Inflammatory macrophage treated with lipopolysaccharide for 1 hour (primary cell): ENCODE measurements at regions not wholly inside any gene's neighbourhood (a gene's known extent, or its start where the extent isn't known, plus 50 kb on each side); places are given as distances from the start of the nearest gene placed in this dataset.
"Not testable (repeated sequence)": the region's sequence is repeated elsewhere in the genome, so short reads cannot be mapped to it uniquely, and the experiment has no call there.

Source experiments
- DNase-seq, 2 donors: peaks; one replicate each; pipeline ENCODE4 v3.0.0-alpha.2; 2020 to 2022

DNA sequence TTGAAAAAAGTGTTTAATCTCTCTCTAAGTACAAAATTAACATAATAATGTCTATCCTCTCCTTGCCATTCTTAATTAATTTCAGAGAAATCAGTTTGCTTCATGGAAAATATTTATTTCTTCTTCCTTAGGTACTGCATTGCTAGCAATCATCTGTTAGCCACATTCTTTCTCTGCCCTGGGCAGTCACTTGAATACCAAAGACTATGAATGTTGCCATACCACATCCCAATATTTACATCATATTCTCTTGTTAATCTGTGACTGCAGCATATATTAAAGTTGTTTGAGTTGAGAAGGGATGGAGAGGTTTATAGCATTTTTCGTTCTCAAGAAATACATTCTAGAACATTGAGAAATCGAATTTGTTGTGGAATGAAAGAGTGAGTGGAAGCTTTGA, 672.8 kb downstream of the PCDH7 start:
- DNase-seq: no peak

DNA sequence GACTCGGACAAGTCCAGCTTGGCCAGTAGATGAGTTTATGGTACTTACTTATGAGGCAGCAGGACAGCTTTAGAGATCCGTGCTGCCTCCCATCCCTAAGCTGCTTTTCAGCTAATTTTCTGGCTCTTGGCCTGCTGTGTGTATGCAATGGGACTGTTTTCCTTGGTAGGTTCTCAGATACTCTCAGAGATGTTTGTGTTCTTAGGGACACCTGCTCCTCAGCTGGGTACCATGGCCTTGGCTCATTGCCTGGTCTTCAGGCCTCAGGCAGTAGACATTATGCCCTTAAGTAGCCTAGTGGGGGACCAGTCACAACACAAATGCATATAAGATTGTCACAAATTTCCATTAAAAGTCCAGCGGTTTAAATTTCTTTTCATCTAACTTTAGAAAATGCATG, 688.0 kb downstream of the PCDH7 start:
- no peak for DNase-seq

DNA sequence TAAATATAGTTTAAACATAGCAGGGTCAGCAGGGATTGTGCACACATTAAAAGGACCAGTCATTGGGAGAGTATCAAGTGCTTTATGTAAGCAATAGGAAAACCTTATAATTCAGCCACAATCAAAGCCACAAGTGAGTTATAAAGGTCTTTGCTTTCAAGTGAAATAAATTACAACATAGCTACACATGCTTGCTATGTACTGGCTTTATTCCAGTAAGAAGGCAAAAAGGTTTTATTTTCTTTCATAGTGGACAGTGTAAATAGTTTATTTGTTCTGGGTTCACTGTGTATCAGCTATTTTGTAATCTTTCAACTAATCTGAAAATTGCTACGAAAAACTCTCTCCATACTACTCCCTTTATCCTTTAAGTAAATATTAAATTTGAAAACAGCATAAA, 691.4 kb downstream of the PCDH7 start:
- DNase-seq: no peak

GRCh38 chr4:31415629-31416028, 695.5 kb downstream of the PCDH7 start:
- DNase-seq: no peak

GRCh38 chr4:31416498-31416897, 696.3 kb downstream of the PCDH7 start:
- DNase-seq: no peak

DNA sequence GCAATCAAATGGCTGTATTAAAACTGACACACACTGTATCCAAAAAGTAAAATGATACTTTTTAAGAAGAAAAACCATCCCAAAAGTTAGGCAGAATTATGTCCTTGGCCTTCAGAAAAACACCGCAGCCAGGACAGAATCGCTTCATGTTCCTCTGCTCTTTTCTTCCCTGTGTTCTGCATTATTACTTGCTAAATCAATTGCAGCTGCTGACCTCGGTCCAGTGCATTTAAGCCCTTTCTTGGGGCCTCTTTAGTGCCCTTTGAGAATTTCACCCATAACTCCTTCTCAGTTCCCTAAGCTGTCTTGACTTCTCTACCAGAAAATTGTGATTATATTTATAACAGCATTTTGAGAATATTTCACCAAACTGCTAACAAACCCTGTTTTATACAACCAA, 696.9 kb downstream of the PCDH7 start:
- no peak for DNase-seq

DNA sequence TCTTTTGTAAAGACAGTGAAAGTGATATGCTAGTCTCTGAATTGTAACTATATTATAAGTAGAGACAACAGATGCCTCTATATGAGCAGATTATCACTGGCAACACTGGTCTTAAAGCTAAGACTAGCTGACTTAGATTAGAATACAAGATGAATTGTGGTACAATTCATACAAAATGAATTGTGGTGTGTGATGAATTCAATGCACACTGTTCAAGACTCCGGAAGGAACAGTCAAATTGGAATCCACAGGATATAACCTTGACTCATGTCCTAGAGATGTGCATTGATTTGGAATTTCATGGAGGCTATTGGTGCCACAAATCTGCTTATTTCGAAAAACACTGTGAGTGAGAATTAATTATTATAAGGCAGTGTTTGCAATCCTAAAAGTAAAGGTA, 701.8 kb downstream of the PCDH7 start:
- no peak for DNase-seq

- no peak for DNase-seq
Observed at GRCh38 chr4:31427691-31428090, 707.5 kb downstream of the PCDH7 start.

DNA sequence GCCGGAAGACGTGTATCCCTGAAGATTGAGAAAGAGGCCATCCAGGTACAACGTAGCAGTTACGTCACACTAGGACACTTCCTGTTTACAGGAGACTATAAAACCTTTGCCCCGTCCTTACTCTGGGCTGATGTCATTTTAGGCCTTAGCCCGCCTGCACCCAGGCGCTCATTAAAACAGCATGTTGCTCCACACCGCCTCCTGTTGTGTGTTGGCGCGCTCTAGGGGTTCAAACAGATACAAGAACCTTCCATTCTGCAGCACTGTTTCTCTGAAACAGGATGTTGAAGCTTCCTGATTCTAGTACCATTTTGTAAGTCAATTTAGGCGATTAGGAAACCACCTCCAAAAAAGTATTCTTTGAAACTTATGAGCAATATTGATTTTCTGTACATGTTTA, 722.1 kb downstream of the PCDH7 start:
- no peak for DNase-seq

DNA sequence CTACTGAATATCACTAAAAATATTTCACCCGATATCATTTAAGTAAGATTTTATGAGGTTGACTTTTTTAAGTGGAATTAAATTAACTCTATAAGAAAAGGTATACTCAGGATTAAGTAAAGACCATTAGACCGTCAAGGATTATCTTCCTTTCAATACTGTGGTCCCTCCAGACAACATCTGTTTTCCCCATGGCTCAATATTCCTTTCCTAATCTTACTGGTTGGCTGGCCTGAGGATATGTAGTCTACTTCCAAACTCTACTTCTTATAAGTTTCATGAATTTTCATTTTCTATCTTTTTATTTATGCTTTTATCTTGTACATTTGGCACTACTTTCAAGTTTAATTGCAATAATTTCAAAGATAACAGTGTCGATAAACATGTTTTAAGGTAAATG, 725.4 kb downstream of the PCDH7 start:
- no peak for DNase-seq

- DNase-seq: no peak
Observed at GRCh38 chr4:31455612-31456011, 735.4 kb downstream of the PCDH7 start.

DNA sequence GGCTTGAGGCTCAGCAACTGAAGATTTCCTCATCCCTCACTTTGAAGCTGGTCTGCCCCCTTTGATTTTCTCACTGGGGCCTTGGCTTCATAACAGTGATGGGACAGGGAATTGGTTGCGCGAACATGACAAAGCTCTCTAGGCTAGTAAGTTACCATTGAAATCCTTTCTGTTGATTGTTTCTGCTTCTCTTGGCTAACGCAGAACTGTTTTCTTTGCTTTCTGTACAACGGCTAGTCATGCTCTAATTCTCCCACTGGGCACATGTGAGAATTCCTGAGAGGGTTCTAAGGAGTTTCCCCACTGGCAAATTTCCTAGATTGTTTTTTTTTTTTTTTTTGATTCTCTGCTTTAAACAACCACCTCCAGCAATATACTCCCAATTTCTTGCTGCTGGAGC, 738.6 kb downstream of the PCDH7 start:
- DNase-seq: no peak

- no peak for DNase-seq
Observed at GRCh38 chr4:31461421-31461820, 741.3 kb downstream of the PCDH7 start.

GRCh38 chr4:31467781-31468180, 747.6 kb downstream of the PCDH7 start:
- no peak for DNase-seq

GRCh38 chr4:31474221-31474620, 754.1 kb downstream of the PCDH7 start:
- no peak for DNase-seq

- DNase-seq: no peak
Observed at GRCh38 chr4:31482691-31483090, 762.5 kb downstream of the PCDH7 start.

GRCh38 chr4:31499216-31499615, 779.0 kb downstream of the PCDH7 start:
- not testable (repeated sequence) for DNase-seq

DNA sequence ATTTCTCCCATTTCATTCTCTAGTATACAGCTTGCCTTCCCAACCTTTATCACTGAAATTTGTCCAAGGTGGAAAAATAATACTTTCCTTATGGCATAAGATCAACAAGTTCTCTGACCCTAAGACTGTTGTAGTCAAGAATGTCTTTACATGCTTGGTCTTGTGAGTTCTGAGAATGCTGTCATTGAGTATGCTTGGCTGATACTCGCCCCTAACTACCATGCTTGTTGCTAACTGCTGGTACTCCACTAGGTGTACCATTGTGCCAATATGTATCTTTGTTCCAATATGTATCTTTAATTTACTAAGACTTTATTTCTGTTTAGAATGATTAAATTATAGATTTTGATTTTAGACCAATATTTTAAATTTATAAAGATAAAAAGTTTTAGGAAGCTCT, 796.4 kb downstream of the PCDH7 start:
- DNase-seq: no peak

DNA sequence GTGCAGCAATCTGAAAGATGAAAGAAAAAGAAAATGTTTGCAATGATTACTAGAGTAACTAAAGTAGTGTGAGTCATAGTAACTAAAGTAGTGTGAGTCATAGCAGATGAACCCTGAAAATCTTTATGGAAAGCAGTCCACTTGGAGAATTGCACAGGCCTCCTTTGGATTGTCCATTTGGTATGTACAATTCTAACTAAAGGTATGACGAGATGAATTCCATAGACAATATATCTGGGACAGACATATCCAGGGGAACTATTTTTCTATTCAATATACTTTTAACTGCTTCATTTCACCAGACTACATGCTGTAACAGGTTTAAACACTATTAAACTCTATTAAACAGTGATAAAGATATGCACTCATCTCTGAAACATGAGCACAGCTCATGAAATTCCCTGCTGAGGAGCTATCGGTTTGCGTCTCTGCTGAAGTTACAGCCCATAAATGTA, 798.7 kb downstream of the PCDH7 start:
- no peak for DNase-seq

GRCh38 chr4:31530555-31530954, 810.4 kb downstream of the PCDH7 start:
- no peak for DNase-seq

GRCh38 chr4:31538877-31539276, 818.7 kb downstream of the PCDH7 start:
- no peak for DNase-seq

- no peak for DNase-seq
Observed at GRCh38 chr4:31539284-31540069, 819.3 kb downstream of the PCDH7 start.

GRCh38 chr4:31545330-31545729, 825.2 kb downstream of the PCDH7 start:
- DNase-seq: no peak

DNA sequence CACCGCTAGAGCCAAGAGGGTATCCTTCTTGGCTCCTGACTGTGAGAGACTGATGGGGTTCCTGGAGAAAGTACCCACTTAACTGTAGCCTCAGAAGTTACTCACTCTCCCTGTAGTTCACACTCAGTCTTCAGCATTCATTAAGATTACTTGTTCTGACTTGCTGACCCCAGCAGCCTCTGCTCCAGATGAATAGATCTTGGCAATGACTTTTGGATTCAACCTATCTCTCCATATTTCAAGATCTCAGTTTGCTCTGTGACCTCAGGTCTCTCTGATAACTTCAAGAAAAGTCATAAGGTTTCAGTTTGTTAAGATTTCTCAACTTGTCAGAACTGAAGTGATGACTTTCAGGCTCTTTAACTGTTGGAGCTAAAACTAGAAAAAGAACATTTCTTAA, 825.6 kb downstream of the PCDH7 start:
- no peak for DNase-seq

DNA sequence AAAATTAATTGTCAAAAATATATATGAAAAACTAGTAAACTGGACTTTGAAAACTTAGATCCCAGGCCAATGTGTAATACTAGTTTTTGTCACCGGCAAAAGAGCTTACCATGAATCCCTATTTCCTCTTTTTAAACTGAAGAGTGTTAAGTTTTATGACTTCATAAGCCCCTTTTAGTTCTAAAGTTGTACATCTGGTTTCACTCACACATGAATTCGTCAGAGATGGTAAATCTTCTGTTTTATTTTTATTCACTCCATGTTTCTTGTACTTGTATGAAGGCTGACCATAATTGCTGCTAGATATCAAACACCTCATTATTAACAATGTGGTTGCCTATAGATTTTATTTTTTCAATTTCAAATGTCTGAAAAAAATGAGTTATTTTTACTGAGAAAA, 827.9 kb downstream of the PCDH7 start:
- no peak for DNase-seq
